ENCODE measurements at regions not wholly inside any gene's neighbourhood (a gene's known extent, or its start where the extent isn't known, plus 50 kb on each side); places are given as distances from the start of the nearest gene placed in this dataset.
"Not testable (repeated sequence)": the region's sequence is repeated elsewhere in the genome, so short reads cannot be mapped to it uniquely, and the experiment has no call there.

DNA sequence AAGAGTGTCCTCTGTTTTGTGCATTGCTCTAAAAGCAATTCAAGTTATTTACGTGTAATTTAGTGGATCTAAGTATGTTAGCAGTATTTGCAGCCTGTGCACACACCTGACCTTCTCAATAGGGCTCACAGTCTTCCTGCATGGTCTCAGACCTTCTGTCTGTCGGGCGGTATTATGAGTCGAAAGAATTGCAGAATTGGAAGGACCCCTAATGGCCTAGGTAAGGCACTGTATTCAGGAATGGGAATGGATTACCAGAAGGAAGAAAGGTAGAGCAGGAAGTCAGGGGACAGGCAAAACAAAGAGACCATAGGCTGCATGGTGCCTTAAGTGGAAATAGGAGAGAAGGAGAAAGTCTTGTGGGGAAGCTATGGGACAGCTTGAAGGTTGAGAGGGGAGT, 341.6 kb downstream of the VRK1 start:
- Histone ChIP-seq H3K4me3 (ENCODE audit: low read length in 3 of 3) (no peak overlapping the region), H3K4me1 (ENCODE audit: control insufficient read depth in 2 of 3, insufficient read depth in 2 of 3, low read depth in 1 of 3, low read length in 3 of 3) (no peaks in the 10 kb centered on the region), H3K27ac (ENCODE audit: low read depth in 2 of 2, low read length in 2 of 2) (no peak overlapping the region), H3K27me3 (ENCODE audit: control insufficient read depth, insufficient read depth, low read length) (no peaks in the 10 kb centered on the region), H3K36me3 (ENCODE audit: control insufficient read depth in 2 of 3, insufficient read depth in 3 of 3, low read length in 3 of 3) (no peaks in the 10 kb centered on the region), H3K9me3 (ENCODE audit: control insufficient read depth in 2 of 3, insufficient read depth in 1 of 3, low read length in 3 of 3) (no peaks in the 10 kb centered on the region), H3K9ac (ENCODE audit: low read length in 3 of 3) (no peak overlapping the region)
- intact Hi-C loops (cut with DNase I), result no loop called here
- FAIRE-seq, result no peak
- TF ChIP-seq, protein P1, sequence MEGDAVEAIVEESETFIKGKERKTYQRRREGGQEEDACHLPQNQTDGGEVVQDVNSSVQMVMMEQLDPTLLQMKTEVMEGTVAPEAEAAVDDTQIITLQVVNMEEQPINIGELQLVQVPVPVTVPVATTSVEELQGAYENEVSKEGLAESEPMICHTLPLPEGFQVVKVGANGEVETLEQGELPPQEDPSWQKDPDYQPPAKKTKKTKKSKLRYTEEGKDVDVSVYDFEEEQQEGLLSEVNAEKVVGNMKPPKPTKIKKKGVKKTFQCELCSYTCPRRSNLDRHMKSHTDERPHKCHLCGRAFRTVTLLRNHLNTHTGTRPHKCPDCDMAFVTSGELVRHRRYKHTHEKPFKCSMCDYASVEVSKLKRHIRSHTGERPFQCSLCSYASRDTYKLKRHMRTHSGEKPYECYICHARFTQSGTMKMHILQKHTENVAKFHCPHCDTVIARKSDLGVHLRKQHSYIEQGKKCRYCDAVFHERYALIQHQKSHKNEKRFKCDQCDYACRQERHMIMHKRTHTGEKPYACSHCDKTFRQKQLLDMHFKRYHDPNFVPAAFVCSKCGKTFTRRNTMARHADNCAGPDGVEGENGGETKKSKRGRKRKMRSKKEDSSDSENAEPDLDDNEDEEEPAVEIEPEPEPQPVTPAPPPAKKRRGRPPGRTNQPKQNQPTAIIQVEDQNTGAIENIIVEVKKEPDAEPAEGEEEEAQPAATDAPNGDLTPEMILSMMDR (IDR thresholded peaks at IDR 0.05; ENCODE audit: borderline replicate concordance, extremely low read depth, insufficient read depth), result no peak
- peak in 1 of 5 donors; percentile 10 for DNase-seq

DNA sequence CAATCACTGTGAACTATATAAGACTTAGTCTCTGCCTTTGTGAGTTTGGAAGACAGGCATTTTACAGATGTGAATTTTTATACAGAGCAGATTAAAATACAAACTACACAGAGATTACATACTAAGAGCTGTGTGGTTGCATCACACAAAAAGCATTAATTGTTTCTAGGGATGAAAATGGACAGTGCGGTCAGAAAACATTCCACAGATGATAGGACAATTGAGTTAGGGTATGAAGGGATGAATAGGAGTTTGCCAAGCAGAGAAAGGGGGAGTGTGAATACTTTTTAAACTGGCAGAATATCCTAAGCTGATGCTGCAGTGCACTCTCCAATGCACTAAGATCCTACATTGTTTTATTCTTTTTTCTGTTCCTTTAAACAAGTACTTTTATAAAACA, 345.8 kb downstream of the VRK1 start:
- H3K9me3 ChIP-seq (ENCODE audit: control insufficient read depth in 2 of 3, insufficient read depth in 1 of 3, low read length in 3 of 3), result no peaks in the 10 kb centered on the region
- no peak for DNase-seq
- no peaks in the 10 kb centered on the region for H3K36me3 ChIP-seq (ENCODE audit: control insufficient read depth in 2 of 3, insufficient read depth in 3 of 3, low read length in 3 of 3)
- TF ChIP-seq, protein P1 (IDR thresholded peaks at IDR 0.05; ENCODE audit: borderline replicate concordance, extremely low read depth, insufficient read depth), result no peak
- H3K27me3 ChIP-seq (ENCODE audit: control insufficient read depth, insufficient read depth, low read length), result no peaks in the 10 kb centered on the region
- no peak overlapping the region for H3K4me3 ChIP-seq (ENCODE audit: low read length in 3 of 3)
- intact Hi-C loops (cut with DNase I), result no loop called here
- no peaks in the 10 kb centered on the region for H3K4me1 ChIP-seq (ENCODE audit: control insufficient read depth in 2 of 3, insufficient read depth in 2 of 3, low read depth in 1 of 3, low read length in 3 of 3)
- no peak for FAIRE-seq
- no peak overlapping the region for H3K9ac ChIP-seq (ENCODE audit: low read length in 3 of 3)
- H3K27ac ChIP-seq (ENCODE audit: low read depth in 2 of 2, low read length in 2 of 2), result no peak overlapping the region

GRCh38 chr14:97143456-97143855, 346.3 kb downstream of the VRK1 start:
- Histone ChIP-seq H3K27ac (ENCODE audit: low read depth in 2 of 2, low read length in 2 of 2) (no peak overlapping the region), H3K9ac (ENCODE audit: low read length in 3 of 3) (no peak overlapping the region), H3K27me3 (ENCODE audit: control insufficient read depth, insufficient read depth, low read length) (no peaks in the 10 kb centered on the region), H3K9me3 (ENCODE audit: control insufficient read depth in 2 of 3, insufficient read depth in 1 of 3, low read length in 3 of 3) (no peaks in the 10 kb centered on the region), H3K36me3 (ENCODE audit: control insufficient read depth in 2 of 3, insufficient read depth in 3 of 3, low read length in 3 of 3) (no peaks in the 10 kb centered on the region), H3K4me3 (ENCODE audit: low read length in 3 of 3) (no peak overlapping the region), H3K4me1 (ENCODE audit: control insufficient read depth in 2 of 3, insufficient read depth in 2 of 3, low read depth in 1 of 3, low read length in 3 of 3) (no peaks in the 10 kb centered on the region)
- DNase-seq (no peak), FAIRE-seq (no peak)
- intact Hi-C loops (cut with DNase I), result no loop called here
- TF ChIP-seq, protein P1 (IDR thresholded peaks at IDR 0.05; ENCODE audit: borderline replicate concordance, extremely low read depth, insufficient read depth), result no peak

- H3K9me3 ChIP-seq (ENCODE audit: control insufficient read depth in 2 of 3, insufficient read depth in 1 of 3, low read length in 3 of 3); H3K4me1 ChIP-seq (ENCODE audit: control insufficient read depth in 2 of 3, insufficient read depth in 2 of 3, low read depth in 1 of 3, low read length in 3 of 3); FAIRE-seq; H3K27me3 ChIP-seq (ENCODE audit: control insufficient read depth, insufficient read depth, low read length); H3K9ac ChIP-seq (ENCODE audit: low read length in 3 of 3); H3K4me3 ChIP-seq (ENCODE audit: low read length in 3 of 3); H3K27ac ChIP-seq (ENCODE audit: low read depth in 2 of 2, low read length in 2 of 2); H3K36me3 ChIP-seq (ENCODE audit: control insufficient read depth in 2 of 3, insufficient read depth in 3 of 3, low read length in 3 of 3); intact Hi-C loops (cut with DNase I); DNase-seq: not testable (repeated sequence)
Observed at GRCh38 chr14:97148021-97148420, 350.8 kb downstream of the VRK1 start.

All from kidney (tissue), 13 donors.